H9 (cell line): ENCODE measurements at regions not wholly inside any gene's neighbourhood (a gene's known extent, or its start where the extent isn't known, plus 50 kb on each side); places are given as distances from the start of the nearest gene placed in this dataset.

Source experiments
- DNase-seq: peaks from one replicate; pipeline ENCODE4 v3.0.0-alpha.2; 2017
- H2AFZ ChIP-seq: one replicate; pipeline ENCODE4 v1.6.1; 2013; ENCODE audit warnings: mild to moderate bottlenecking, low read length, control low read depth, moderate library complexity
- H2AK5ac ChIP-seq: 2 replicates; pipeline ENCODE4 v1.6.1; 2013; ENCODE audit warnings: low read length, control low read depth, mixed read lengths; ENCODE audit not compliant: insufficient read length
- H2BK120ac ChIP-seq: one replicate; pipeline ENCODE4 v1.6.1; 2013; ENCODE audit warnings: low read depth, mild to moderate bottlenecking, low read length, control low read depth, inconsistent platforms; ENCODE audit not compliant: poor library complexity, severe bottlenecking
- H2BK12ac ChIP-seq: 2 replicates; pipeline ENCODE4 v1.6.1; 2013; ENCODE audit warnings: low read length, control low read depth, mixed read lengths, low read depth; ENCODE audit not compliant: insufficient read length
- H2BK15ac ChIP-seq: 2 replicates; pipeline ENCODE4 v1.6.1; 2013; ENCODE audit warnings: low read depth, low read length, control low read depth
- H2BK20ac ChIP-seq: one replicate; pipeline ENCODE4 v1.6.1; 2013; ENCODE audit warnings: low read depth, mild to moderate bottlenecking, low read length, control low read depth, inconsistent platforms; ENCODE audit not compliant: poor library complexity, severe bottlenecking
- H2BK5ac ChIP-seq: 2 replicates; pipeline ENCODE4 v1.6.1; 2013; ENCODE audit warnings: low read length, control low read depth, mixed read lengths; ENCODE audit not compliant: insufficient read length
- H3K14ac ChIP-seq: 2 replicates; pipeline ENCODE4 v1.6.1; 2013; ENCODE audit warnings: low read length, control low read depth; ENCODE audit not compliant: insufficient read depth
- H3K18ac ChIP-seq: 2 replicates; pipeline ENCODE4 v1.6.1; 2013; ENCODE audit warnings: low read depth, mild to moderate bottlenecking, mixed read lengths, low read length, control low read depth; ENCODE audit not compliant: insufficient read length
- H3K23ac ChIP-seq: 2 replicates; pipeline ENCODE4 v1.6.1; 2013; ENCODE audit warnings: low read length, control low read depth, mixed read lengths, low read depth; ENCODE audit not compliant: insufficient read length
- H3K23me2 ChIP-seq: 2 replicates; pipeline ENCODE4 v1.6.1; 2013; ENCODE audit warnings: low read depth, mild to moderate bottlenecking, mixed read lengths, low read length, control low read depth; ENCODE audit not compliant: insufficient read length, poor library complexity, severe bottlenecking
- H3K27ac ChIP-seq: 2 replicates; pipeline ENCODE4 v1.5.1; 2013; ENCODE audit warnings: low read length, control low read depth, mixed read lengths, low read depth; ENCODE audit not compliant: insufficient read length
- H3K27me3 ChIP-seq: 2 replicates; pipeline ENCODE4 v1.6.1; 2013; ENCODE audit warnings: low read length, control low read depth, inconsistent platforms; ENCODE audit not compliant: insufficient read depth
- H3K4ac ChIP-seq: 2 replicates; pipeline ENCODE4 v1.6.1; 2013; ENCODE audit warnings: low read depth, mild to moderate bottlenecking, control low read depth, inconsistent platforms, low read length, moderate library complexity
- H3K4me1 ChIP-seq: 2 replicates; pipeline ENCODE4 v1.6.1; 2013; ENCODE audit warnings: low read length, control low read depth, inconsistent platforms; ENCODE audit not compliant: insufficient read depth
- H3K4me2 ChIP-seq: 2 replicates; pipeline ENCODE4 v1.6.1; 2013; ENCODE audit warnings: low read length, control low read depth, mixed read lengths; ENCODE audit not compliant: insufficient read length, insufficient read depth
- H3K56ac ChIP-seq: 2 replicates; pipeline ENCODE4 v1.6.1; 2013; ENCODE audit warnings: low read depth, mild to moderate bottlenecking, mixed read lengths, low read length, control low read depth; ENCODE audit not compliant: insufficient read length
- H3K79me1 ChIP-seq: 2 replicates; pipeline ENCODE4 v1.6.1; 2013; ENCODE audit warnings: low read depth, mild to moderate bottlenecking, moderate library complexity, low read length, control low read depth, inconsistent platforms; ENCODE audit not compliant: insufficient read depth, poor library complexity, severe bottlenecking
- H3K79me2 ChIP-seq: 2 replicates; pipeline ENCODE4 v1.6.1; 2013; ENCODE audit warnings: low read length, control low read depth, inconsistent platforms; ENCODE audit not compliant: insufficient read depth
- H3K9ac ChIP-seq: 2 replicates; pipeline ENCODE4 v1.6.1; 2013; ENCODE audit warnings: low read length, control low read depth, mixed read lengths; ENCODE audit not compliant: insufficient read length; ENCODE audit errors: extremely low read depth
- H3K9me3 ChIP-seq: one replicate; pipeline ENCODE4 v1.6.1; 2013; ENCODE audit warnings: low read depth, low read length, inconsistent platforms; ENCODE audit not compliant: control insufficient read depth
- H3T11ph ChIP-seq: one replicate; pipeline ENCODE4 v1.6.1; 2013; ENCODE audit warnings: mild to moderate bottlenecking, low read length, control low read depth, inconsistent platforms
- H4K20me1 ChIP-seq: one replicate; pipeline ENCODE4 v1.6.1; 2013; ENCODE audit not compliant: control insufficient read depth, insufficient read length, insufficient read depth
- H4K5ac ChIP-seq: 2 replicates; pipeline ENCODE4 v1.6.1; 2013; ENCODE audit warnings: low read depth, mild to moderate bottlenecking, mixed read lengths, low read length, control low read depth; ENCODE audit not compliant: insufficient read length
- H4K8ac ChIP-seq: replicated peaks from 2 replicates; pipeline ENCODE4 v1.6.1; 2013; ENCODE audit warnings: low read length, control low read depth, mixed read lengths, low read depth; ENCODE audit not compliant: insufficient read length
- H4K91ac ChIP-seq: 2 replicates; pipeline ENCODE4 v1.6.1; 2013; ENCODE audit warnings: low read depth, mild to moderate bottlenecking, moderate library complexity, mixed read lengths, low read length, control low read depth; ENCODE audit not compliant: insufficient read length
- H3K27ac Mint-ChIP-seq, 3 experiments: 2 replicates in 2 of 3; 3 replicates in 1 of 3; pipeline ENCODE4 v1.8.0; 2020 to 2021; ENCODE audit warnings: mixed read lengths in 3 of 3, mild to moderate bottlenecking in 1 of 3, moderate library complexity in 1 of 3
- H3K27me3 Mint-ChIP-seq: 2 replicates; pipeline ENCODE4 v1.8.0; 2021; ENCODE audit warnings: low read depth, mild to moderate bottlenecking, moderate library complexity, mixed read lengths
- H3K36me3 Mint-ChIP-seq, 3 experiments: 2 replicates in 2 of 3; 3 replicates in 1 of 3; pipeline ENCODE4 v1.8.0; 2020 to 2021; ENCODE audit warnings: low read depth in 3 of 3, mixed read lengths in 3 of 3; ENCODE audit not compliant: insufficient read depth in 1 of 3
- H3K4me1 Mint-ChIP-seq, 2 experiments: 2 replicates each; pipeline ENCODE4 v1.8.0; 2020; ENCODE audit warnings: mixed read lengths in 2 of 2
- H3K4me3 Mint-ChIP-seq, 2 experiments: 2 replicates in 1 of 2; 3 replicates in 1 of 2; pipeline ENCODE4 v1.8.0; 2020 to 2021; ENCODE audit warnings: mild to moderate bottlenecking in 2 of 2, mixed read lengths in 2 of 2, moderate library complexity in 1 of 2
- H3K9me3 Mint-ChIP-seq, 2 experiments: 2 replicates in 1 of 2; 3 replicates in 1 of 2; pipeline ENCODE4 v1.8.0; 2020; ENCODE audit warnings: mild to moderate bottlenecking in 2 of 2, mixed read lengths in 2 of 2, moderate library complexity in 1 of 2
- WGBS: extraction: QIAGEN DNeasy Blood & Tissue Kit; methylation state at CpG from one replicate; pipeline ENCODE4 v1.1.7; 2013; ENCODE audit warnings: missing lambda C conversion rate, low lambda C conversion rate, mixed read lengths; ENCODE audit not compliant: insufficient read length; ENCODE audit errors: extremely low coverage; 5-methylcytosine and 5-hydroxymethylcytosine counted together
- TF ChIP-seq, protein P1 (sequence below): fragments of 200-600 bp; sonication (generic); conservative IDR thresholded peaks from 3 replicates; pipeline ENCODE4 v1.8.0; 2021; ENCODE audit warnings: antibody characterized with exemption, mild to moderate bottlenecking

DNA sequence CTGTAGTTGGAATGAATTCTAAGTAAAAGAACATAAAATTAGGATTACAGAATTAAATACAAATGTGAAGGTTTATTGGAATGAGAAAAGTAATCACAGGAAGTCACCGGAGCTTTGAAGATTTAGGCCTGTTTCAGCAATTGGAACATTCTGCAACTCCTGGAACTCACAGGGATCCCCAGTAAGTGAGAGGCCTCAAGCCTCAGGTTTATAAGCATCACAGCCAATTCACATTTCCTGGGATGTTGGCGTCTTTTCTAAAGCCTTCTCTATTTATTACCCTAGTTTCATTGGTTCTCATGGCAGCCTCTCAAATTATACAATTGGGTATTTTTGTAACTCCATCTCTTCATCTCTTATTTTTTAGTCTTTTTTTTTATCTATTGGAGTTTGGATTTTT is 90.4 kb upstream of the HIVEP1 start:
- H3K4me2 ChIP-seq: no peak overlapping the region
- no peak overlapping the region for H3K9ac ChIP-seq

More for the DNA sequence above, 90.4 kb upstream of the HIVEP1 start:
- H3K27me3 Mint-ChIP-seq: peaks cover 1% of the 10 kb centered on the region
- H3K27me3 ChIP-seq: no peaks in the 10 kb centered on the region
- no peak overlapping the region for H3K18ac ChIP-seq
- DNase-seq: no peak
- no peak overlapping the region for H3K23ac ChIP-seq
- peaks cover 18 to 31% of the 10 kb centered on the region in 2 experiments for H3K4me1 Mint-ChIP-seq
- H2BK5ac ChIP-seq: no peak overlapping the region
- no peak overlapping the region for H3T11ph ChIP-seq
- H2BK120ac ChIP-seq: no peak overlapping the region
- H3K27ac Mint-ChIP-seq: no peak overlapping the region
- H3K4me1 ChIP-seq: 0 out of 2 replicates have a peak, but pooled peaks cover 4% of the 10 kb centered on the region
- TF ChIP-seq, protein P1, sequence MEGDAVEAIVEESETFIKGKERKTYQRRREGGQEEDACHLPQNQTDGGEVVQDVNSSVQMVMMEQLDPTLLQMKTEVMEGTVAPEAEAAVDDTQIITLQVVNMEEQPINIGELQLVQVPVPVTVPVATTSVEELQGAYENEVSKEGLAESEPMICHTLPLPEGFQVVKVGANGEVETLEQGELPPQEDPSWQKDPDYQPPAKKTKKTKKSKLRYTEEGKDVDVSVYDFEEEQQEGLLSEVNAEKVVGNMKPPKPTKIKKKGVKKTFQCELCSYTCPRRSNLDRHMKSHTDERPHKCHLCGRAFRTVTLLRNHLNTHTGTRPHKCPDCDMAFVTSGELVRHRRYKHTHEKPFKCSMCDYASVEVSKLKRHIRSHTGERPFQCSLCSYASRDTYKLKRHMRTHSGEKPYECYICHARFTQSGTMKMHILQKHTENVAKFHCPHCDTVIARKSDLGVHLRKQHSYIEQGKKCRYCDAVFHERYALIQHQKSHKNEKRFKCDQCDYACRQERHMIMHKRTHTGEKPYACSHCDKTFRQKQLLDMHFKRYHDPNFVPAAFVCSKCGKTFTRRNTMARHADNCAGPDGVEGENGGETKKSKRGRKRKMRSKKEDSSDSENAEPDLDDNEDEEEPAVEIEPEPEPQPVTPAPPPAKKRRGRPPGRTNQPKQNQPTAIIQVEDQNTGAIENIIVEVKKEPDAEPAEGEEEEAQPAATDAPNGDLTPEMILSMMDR: no peak
- no peak overlapping the region for H3K56ac ChIP-seq
- no peak overlapping the region for H3K27ac ChIP-seq
- no peak overlapping the region for H3K4me3 Mint-ChIP-seq
- H3K79me1 ChIP-seq: no peaks in the 10 kb centered on the region
- no peak overlapping the region for H3K4ac ChIP-seq
- no peak overlapping the region for H3K14ac ChIP-seq
- no CpG with 5 or more reads among the region's 2 CpGs for WGBS
- no peak overlapping the region for H4K5ac ChIP-seq
- no peak overlapping the region for H2AK5ac ChIP-seq
- H3K79me2 ChIP-seq: no peaks in the 10 kb centered on the region
- no peaks in the 10 kb centered on the region; a peak in 2 of 5 replicates for H3K9me3 Mint-ChIP-seq
- no peak overlapping the region for H2BK15ac ChIP-seq
- no peak overlapping the region for H2AFZ ChIP-seq
- H2BK20ac ChIP-seq: no peak overlapping the region
- no peaks in the 10 kb centered on the region for H3K9me3 ChIP-seq
- H4K8ac ChIP-seq: no peak overlapping the region
- no peaks in the 10 kb centered on the region for H3K23me2 ChIP-seq
- no peak overlapping the region for H4K91ac ChIP-seq
- H4K20me1 ChIP-seq: no peaks in the 10 kb centered on the region
- H3K36me3 Mint-ChIP-seq: no peaks in the 10 kb centered on the region
- H2BK12ac ChIP-seq: no peak overlapping the region
